Ammon's horn (tissue), 1 donor: ENCODE measurements at regions not wholly inside any gene's neighbourhood (a gene's known extent, or its start where the extent isn't known, plus 50 kb on each side); places are given as distances from the start of the nearest gene placed in this dataset.

Experiments used
- DNase-seq: peaks from one replicate; pipeline ENCODE4 v3.0.0-alpha.2; 2016; ENCODE audit warnings: low spot score

DNA sequence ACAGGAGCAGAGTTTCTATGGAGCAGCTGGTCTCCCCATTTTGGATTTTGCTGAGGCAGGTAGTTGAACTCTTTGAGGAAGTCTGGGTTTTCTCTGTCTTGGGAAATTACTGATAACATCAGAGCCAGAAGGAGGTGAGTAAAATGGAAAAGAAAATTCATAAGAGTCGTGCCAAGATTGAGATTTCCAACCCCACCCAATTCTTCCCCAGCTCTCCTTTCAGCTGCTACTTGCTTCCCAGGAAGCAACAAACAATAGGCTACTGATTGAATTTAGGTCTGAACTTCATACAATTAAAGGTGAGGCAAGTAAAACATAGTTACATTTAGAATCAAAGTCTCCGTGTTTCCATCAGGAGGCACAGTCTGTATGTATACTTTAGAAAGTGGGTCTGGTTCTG lies 54.6 kb upstream of the EOLA2 start:
- no peak for DNase-seq

DNA sequence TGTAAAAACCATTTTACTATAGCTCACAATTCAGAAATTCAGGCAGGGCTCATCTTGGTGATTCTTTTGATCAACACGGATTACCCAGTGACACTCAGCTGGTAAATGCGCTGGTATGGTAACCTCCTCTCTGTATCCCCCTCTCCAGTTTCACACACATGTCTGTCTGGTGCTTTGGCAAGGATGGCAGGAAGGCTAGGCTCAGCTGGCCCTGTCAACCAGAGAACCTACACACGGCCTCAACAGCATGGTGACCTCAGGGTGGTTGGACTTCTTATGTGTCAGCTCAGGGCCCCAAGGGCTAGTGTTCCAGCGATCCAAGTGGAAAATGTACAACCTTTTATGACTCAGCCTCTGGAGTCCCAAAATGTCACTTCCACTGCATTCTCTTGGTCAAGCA lies 55.7 kb upstream of the EOLA2 start:
- DNase-seq: no peak

DNA sequence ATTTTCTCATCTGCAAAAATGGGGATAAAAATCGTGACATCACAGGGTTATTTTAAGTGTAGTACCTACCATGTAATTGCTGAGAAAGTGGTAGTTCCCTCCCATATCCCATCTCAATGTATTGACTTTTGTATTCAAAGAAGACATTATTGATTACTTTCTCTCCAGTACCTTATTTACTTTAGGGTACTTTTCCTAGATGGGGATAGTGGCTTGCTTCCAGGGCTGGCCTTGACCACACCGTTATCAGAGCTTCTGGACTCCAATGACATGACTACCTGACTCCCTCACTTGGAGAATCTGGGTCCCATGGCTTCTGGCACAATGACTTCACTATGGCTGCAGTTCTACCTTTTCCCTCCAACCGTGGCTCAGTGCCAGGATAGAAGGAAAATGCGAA lies 58.2 kb upstream of the EOLA2 start:
- no peak for DNase-seq

DNA sequence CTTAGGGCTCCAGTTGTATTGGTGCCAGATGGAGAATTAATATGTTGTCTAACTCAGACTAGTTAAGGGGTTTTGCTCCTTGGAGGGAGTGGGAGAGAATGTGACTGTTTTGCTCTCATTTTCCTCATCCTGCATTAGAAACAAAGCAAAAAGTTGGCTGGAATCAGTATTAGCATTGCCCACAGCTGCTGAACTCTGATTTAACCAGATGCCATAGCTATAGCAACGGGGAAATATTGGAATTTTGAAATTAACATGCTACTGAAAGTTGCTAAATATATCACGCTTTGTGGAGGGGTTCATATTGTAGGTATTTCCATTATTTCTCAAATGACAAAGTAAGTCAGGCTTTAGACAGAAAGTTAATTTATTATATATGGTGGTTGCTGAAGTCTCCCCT lies 66.7 kb upstream of the EOLA2 start:
- DNase-seq: no peak

DNA sequence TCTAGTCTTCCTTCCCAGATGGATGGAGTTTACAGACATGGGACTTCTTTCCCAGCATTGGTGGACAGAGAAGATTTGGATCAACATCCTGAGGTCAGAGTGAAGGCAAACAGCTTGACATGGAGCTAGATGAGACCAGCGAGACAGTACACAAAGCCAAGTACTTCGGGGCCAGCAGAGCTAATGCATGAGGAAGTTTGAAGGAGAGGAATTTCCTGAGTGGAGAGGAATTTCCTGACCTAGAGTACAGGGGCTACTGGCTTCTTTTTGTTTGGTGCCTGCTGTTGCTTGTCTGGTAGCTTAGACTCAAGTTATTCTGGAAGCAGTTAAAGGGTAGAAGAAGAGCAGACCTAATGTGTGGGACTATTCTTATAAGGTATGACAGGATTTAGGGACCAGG lies 69.1 kb upstream of the EOLA2 start:
- DNase-seq: no peak

DNA sequence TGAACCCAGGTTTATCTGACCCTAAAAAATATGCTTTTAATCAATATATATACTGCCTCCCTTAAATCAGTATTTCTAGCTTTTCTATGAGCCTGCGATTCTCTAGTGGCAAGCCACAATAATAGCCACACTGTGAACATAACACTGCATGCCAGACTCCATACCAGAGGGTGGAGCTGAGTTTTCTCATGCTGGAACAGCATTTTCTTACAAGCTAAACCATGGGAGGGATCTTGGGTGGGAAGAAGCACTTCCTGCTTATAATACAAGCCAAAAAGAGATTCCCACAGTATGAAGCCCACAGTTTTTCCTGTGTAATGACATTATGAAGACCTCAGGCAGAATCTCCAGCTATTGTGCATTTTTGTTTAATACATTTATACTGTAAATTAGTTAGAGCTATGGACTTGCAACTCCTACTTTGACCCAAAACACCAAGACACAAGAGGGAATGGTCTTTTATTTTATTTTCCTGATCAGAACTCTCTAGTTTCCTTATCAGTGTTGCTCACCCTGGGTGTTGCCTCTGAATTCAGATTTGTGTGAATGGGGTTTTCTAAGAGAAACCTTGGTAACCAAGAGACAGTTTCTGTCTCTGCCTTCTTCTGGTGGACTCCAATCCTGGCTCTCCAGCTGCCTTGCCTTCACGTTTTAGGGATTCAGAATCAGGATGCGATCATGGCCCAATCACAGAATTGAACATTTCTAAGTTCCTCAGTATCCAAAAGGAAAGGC lies 74.5 kb upstream of the EOLA2 start:
- DNase-seq: no peak

DNA sequence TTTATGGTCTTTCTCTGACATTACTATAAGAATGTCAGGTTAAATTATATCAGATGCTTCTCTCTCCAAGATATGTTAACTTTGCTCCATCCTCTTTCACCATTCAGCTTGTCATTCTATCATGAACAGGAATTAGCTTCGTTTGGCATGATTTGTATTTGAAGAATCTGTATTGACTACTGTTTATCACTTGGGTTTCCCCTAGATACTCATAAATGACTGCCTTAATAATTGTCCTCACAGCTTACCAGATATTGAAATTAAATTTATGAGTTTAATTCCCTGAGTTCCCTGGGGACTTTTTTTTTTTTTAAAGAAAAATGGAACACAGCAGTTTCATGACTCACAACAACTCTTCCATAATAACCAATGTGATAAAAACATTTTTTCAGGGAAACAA lies 76.2 kb upstream of the EOLA2 start:
- DNase-seq: no peak

DNA sequence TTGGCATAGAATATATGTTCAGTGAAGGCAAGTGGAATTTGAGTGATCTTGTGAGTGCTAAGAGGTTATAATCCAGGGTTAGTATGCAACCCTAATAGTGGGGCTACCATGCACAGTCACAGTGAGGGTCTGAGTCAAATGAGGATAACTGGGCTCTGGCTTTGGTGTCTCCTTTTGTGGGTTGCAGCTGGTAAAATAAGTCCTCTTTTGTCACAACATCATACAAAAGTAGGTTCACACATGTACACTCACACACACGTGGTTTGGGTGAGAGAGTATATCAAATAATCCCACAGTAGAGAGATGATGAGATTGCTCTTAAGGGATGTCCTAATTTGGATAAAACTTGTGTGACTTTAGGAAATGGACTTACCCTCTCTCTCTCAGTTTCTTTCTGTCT lies 79.6 kb upstream of the EOLA2 start:
- DNase-seq: no peak

DNA sequence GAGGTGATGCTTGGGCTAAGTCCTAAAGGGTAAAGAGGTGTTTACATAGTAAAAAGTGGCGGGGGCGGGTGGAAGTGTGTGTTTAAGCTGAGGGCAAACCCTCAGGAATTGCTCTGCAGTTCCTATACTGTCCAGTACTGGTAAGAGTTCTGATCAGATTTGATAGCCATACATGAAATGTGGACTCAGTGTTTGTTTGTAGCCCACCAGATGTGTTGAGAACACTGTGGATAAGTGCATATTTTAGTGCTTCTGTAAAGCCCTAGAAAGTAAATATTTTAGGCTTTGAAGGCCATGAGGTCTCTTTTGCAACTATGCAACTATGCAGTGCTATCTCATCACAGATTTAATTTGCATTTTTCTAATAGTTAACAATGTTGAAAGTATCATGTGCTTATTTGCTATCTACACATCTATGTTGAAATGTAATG lies 80.7 kb upstream of the EOLA2 start:
- no peak for DNase-seq

DNA sequence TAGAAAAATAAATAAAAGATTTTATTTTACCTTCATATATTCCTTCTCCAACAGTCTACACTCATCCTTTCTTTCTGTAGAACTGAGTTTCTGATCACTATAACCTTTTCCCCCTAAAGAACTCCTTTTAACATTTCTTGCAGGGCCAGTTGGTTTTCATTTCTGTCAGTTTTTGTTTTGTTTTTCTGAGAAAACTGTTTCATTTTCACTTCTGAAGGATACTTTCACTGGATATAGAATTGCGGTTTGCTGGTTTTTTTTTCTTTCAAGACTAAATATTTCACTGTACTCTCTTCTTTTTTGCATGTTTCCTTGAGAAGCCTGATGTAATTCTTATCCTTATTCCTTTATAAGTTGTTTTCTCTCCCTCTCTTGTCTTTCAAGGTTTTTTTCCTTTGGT lies 90.4 kb upstream of the EOLA2 start:
- no peak for DNase-seq

DNA sequence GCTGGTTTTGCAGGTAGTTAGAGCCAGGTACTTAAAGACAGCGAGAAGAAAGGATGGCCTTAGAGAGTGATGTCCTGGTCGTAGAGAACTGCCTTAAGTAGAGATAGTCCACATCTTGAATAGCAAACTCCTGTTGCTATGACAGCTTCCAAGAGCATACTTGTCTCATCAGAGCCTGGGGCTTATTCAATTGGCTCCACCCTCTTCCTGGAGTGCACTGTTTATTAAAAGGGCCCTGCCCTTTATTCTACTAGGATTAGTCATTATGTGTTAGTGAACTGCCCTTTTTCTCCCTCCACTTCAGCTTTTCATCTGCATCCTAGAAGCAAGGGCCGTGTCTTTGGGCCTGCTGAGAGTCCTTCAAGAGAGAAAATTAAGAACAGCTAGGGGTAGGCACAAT lies 94.5 kb upstream of the EOLA2 start:
- no peak for DNase-seq

DNA sequence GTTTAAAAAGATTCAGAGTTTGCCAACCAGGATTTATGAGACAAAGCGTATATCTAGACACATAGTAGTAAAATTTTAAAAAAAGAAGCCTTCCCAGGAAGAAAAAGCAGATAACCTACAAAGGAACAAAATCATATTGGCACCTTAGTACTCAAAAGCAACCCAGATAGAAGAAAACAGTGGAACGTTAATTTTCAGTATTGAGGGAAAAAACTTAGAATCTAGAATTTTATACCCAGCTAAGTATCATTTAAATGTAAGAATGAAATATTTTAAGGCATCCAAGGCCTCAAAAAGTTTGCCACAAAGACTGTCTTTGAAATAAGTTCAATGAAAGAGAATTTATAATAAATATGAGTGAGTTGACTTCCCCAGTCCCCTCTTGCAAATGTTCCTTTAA lies 96.5 kb upstream of the EOLA2 start:
- DNase-seq: no peak

DNA sequence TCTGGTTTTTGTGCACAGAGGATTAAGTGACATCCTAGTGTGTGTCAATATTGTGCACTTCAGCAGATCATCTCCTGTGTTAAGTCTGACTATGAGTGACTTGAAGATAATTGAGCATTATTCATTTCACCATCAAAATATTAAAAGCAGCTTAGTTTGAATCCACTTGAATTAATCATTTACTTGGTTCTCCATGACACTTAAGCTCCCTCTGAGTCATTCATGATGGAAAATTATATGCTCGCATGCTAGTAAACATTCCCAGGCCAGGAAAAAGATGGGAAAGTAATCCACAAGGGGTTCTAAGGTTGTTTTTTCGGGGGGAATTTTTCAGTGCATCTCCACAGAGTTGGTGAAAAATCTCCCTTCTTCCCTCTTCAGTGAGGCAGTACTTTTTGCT lies 97.2 kb upstream of the EOLA2 start:
- no peak for DNase-seq

DNA sequence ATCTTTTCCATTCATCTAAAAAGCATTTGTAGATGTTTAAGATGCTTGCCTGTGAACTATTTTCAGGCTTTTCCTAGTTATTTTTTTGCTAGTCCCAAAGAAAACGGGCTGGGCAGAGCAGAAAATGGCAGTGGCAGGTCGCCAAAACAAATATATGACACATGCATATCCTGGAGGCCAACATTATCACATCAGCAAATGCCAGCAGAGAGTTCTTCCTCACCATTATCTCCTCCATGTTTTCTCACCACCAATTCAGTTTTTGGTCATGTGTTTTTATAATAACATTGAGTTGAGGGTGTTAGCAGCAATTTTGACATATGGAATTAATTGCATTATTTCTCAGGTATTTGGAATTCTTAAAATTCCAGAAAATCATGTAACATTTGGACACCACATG lies 97.9 kb upstream of the EOLA2 start:
- DNase-seq: no peak

DNA sequence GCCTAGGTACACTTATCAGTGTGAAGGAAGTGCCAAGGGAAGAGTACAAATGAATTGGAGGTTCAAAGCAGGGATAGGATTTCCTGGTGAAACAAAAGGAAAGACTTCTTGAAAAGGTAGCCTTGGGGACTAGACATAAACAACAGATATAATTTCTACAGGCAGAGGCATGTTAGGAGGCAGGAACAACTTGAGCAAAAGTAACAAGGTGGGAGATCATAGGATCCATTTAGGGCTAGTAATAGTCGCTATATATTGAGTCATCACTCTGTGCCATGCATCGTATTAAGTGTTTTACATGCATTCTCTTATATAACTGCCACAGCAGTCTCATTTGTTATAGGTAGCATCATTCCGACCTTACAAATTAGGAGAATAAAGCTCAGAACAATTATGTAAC lies 98.3 kb upstream of the EOLA2 start:
- no peak for DNase-seq

DNA sequence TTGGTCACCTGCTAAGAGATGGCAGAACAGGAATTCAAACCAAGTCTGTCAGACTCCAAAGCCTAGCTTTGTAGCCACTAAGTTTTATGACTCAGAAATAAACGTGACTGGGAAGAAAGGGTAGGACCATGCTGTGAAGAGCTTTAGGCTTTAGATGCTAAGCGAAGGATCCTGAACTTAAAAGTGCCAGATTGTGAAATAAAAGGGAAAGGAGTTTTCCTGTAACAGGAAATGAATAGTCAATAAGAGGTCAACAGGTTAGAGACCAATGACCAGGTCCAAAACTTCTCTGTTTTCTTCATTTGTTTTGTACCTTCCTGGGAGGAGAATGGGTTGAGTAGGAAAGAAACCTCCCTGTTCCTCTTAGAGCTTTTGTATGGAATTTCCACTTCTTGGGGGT lies 98.8 kb upstream of the EOLA2 start:
- no peak for DNase-seq

DNA sequence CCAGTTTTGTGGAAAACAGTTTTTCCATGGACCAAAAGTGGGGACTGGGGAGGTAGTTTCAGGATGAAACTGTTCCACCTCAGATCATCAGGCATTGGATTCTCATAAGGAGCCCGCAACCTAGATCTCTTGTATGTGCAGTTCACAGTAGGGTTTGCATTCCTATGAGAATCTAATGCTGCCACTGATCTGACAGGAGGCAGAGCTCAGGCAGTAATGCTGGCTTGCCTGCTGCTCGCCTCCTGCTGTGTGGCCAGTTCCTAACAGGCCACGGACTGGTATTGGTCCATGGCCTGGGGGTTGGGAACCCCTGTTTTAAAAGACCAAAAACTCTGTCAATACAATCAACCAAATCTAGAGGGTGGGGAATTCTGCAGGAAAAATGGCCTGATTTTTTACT lies 100.0 kb upstream of the EOLA2 start:
- no peak for DNase-seq

DNA sequence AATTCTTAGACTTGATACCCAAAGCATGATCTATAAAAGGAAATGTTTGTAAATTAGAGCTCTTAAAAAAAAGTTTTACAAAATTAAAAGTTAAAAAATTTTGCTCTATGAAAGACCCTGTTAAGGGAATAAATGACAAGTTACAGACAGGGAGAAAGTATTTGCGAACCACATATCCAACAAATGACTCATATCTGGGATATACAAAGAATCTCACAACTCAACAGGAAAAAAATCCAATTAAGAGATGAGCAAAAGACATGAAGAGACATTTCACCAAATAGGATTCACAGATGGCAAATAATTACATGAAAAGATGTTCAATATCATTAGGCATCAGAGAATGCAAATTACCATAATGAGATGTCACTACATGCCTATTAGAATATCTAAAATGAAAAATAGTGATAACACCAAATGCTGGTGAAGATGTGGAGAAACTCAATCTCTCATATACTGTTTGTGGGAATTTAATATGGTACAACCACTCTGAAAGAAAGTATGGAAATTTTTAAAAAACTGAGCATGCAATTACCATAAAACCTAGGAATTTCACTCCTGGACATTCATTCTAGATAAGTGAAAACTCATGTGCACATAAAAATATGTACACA lies 100.8 kb upstream of the EOLA2 start:
- DNase-seq: no peak

DNA sequence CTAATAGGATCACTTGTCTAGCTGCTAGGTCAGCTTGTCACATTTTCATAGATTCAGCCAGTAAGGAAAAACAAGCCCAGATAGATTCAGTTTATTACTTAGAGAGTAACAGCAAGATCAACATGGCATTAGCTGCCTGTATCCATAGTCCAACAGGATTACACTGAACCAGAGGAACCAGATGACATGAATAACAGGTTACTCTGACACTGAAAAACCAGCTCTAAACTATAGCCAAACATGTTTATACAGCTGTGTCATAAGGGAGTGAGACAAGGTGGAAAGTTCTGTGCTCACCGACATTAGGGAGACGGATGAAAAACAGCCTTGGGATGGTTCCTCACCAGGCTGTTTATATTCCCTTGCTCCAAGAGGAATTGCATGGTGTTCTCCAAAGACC lies 102.9 kb upstream of the EOLA2 start:
- no peak for DNase-seq

DNA sequence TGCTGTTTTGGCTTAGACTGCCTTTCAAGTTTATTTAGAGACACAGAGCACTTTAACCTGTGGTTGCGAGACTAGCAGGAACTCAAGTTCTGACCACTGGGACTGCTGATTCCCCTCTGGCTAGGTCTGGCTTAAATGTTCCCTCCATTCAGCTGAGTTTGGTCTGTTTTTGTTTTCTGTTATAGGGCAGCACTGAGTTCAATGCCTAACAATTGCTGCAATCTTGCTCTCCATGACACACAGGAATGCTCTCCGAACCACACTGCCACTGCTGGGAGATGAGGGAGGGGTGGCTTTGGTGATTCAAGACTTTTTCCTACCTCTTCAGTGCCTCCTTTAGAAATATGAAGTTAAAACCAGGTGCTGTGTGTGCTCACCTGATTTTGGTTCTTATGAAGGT lies 106.3 kb upstream of the EOLA2 start:
- DNase-seq: no peak

DNA sequence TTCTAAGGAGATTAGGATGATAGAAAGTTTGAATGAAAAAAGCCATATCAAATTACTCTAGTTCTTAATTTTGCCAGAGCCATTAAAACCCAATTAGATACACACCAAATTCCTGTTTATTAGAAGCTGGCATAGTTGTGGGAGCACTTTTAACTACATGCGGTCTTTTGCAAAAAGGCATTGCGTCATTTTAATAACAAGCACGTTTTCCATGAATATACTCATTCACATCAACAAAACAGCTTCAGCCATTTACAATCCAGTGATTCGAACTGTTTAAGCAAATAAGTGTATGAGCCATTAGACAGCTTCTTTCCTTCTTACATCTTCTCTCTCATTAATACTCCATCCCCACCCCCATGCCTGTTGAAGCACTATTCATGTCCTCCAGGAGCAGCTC lies 109.5 kb upstream of the EOLA2 start:
- DNase-seq: no peak

DNA sequence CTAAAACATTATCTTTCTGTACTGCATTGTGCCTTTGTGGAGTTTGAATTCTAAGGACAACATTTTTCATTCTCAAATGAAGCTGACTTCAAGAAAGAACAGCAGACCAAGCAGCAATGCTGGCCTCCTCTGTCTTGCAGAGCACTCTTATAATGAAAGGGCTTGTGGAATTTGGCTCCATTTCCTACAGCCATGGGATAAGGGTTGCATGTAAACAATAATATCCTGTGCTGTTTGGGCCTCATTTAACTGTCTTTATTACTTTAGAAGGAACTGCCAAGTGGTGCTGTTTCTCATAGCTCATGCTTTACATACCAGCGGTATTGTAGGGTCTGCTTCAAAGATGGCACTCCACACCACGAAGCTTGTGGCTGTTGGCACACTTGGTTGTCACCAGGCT lies 111.4 kb upstream of the EOLA2 start:
- no peak for DNase-seq

DNA sequence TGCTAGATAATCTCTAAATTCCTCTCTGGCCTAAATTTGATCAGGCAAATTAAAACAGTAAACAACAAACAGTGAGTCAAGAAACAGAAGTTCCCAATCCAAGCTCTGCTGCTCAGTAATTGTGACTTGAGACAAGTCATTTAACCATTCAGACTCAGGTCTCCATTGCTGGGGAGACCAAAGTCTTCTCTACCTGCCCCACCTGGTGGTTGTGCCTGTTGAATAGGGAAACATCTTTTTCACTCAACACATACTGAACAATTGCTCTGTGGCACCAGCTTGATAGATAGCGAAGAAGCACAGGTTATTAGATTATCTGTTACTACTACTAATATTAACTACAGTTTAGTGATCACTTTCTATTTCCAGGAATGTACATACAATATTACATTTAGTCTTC lies 112.1 kb upstream of the EOLA2 start:
- DNase-seq: no peak

DNA sequence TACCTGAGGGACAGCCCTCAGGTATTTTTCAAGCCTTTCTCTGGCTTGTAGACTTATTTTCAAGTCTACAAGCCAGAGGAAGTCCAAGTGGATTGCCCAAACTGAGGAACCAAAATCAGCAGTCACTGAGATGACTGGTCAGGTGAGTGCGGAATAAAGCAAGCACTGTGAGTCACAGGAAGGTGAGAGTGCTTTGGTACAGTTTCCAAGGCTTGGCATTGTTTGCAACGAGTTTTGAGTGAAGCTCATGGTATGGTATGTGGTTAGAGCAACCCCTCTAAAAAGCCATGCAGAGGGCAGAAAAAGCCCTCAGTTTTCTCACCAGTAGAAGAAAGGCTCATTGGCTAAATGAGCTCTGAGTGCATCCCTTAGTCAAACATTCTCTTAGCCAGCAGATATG lies 112.8 kb upstream of the EOLA2 start:
- no peak for DNase-seq
